MCF 10A (cell line): ENCODE measurements at regions not wholly inside any gene's neighbourhood (a gene's known extent, or its start where the extent isn't known, plus 50 kb on each side); places are given as distances from the start of the nearest gene placed in this dataset.

Source experiments
- BruUV-seq: library from RNA; stranded (reverse); fragments of 400-500 nt; replicated peaks from 2 replicates; lab custom pipeline; 2021; lab: Mats Ljungman, UMichigan
- CTCF ChIA-PET: fragments of 300-600 bp; sonication (Branson Sonifier 250); formaldehyde crosslinking; extraction: SDS; loops from one replicate; lab custom pipeline; 2021; ENCODE audit warnings: antibody characterized with exemption, inconsistent platforms; lab: Yijun Ruan, JAX
- POLR2A ChIA-PET: fragments of 300-600, 350-650 bp; sonication (Branson Sonifier 250); formaldehyde crosslinking; extraction: SDS; loops from one replicate; lab custom pipeline; 2020; ENCODE audit warnings: antibody characterized with exemption, inconsistent platforms; lab: Yijun Ruan, JAX
- DNase-seq: peaks from one replicate; pipeline ENCODE4 v3.0.0-alpha.2; 2018; ENCODE audit not compliant: unreplicated experiment
- H3K27ac Mint-ChIP-seq: one replicate; pipeline ENCODE4 v1.8.0; 2022; ENCODE audit warnings: mild to moderate bottlenecking, low read depth, mixed read lengths; ENCODE audit not compliant: unreplicated experiment
- H3K27me3 Mint-ChIP-seq: one replicate; pipeline ENCODE4 v1.8.0; 2022; ENCODE audit warnings: mixed read lengths; ENCODE audit not compliant: insufficient read depth, unreplicated experiment
- H3K36me3 Mint-ChIP-seq: one replicate; pipeline ENCODE4 v1.8.0; 2022; ENCODE audit warnings: mild to moderate bottlenecking, moderate library complexity, mixed read lengths; ENCODE audit not compliant: insufficient read depth, unreplicated experiment
- H3K4me1 Mint-ChIP-seq: one replicate; pipeline ENCODE4 v1.8.0; 2022; ENCODE audit warnings: mixed read lengths; ENCODE audit not compliant: insufficient read depth, unreplicated experiment
- H3K4me3 Mint-ChIP-seq: one replicate; pipeline ENCODE4 v1.8.0; 2022; ENCODE audit warnings: mild to moderate bottlenecking, moderate library complexity, mixed read lengths; ENCODE audit not compliant: unreplicated experiment
- H3K9me3 Mint-ChIP-seq: one replicate; pipeline ENCODE4 v1.8.0; 2022; ENCODE audit warnings: mixed read lengths; ENCODE audit not compliant: unreplicated experiment
- intact Hi-C: fragments of 100-400 bp; cut with micrococcal nuclease; formaldehyde crosslinking; loops from 2 replicates; pipeline ENCODE4 v1.14.1; 2022
- TF ChIP-seq, protein P1 (sequence below): fragments of 200-600 bp; IDR thresholded peaks from one replicate; pipeline ENCODE4 v1.8.0; 2022; ENCODE audit warnings: antibody characterized with exemption, mild to moderate bottlenecking; ENCODE audit not compliant: unreplicated experiment

- Mint-ChIP-seq H3K27me3 (no peaks in the 10 kb centered on the region), H3K36me3 (no peaks in the 10 kb centered on the region), H3K27ac (no peak overlapping the region), H3K4me3 (no peak overlapping the region), H3K9me3 (no peaks in the 10 kb centered on the region), H3K4me1 (no peaks in the 10 kb centered on the region)
- no peak for DNase-seq
- POLR2A ChIA-PET: no interaction called here
- intact Hi-C loops: no loop called here
- TF ChIP-seq, protein P1, sequence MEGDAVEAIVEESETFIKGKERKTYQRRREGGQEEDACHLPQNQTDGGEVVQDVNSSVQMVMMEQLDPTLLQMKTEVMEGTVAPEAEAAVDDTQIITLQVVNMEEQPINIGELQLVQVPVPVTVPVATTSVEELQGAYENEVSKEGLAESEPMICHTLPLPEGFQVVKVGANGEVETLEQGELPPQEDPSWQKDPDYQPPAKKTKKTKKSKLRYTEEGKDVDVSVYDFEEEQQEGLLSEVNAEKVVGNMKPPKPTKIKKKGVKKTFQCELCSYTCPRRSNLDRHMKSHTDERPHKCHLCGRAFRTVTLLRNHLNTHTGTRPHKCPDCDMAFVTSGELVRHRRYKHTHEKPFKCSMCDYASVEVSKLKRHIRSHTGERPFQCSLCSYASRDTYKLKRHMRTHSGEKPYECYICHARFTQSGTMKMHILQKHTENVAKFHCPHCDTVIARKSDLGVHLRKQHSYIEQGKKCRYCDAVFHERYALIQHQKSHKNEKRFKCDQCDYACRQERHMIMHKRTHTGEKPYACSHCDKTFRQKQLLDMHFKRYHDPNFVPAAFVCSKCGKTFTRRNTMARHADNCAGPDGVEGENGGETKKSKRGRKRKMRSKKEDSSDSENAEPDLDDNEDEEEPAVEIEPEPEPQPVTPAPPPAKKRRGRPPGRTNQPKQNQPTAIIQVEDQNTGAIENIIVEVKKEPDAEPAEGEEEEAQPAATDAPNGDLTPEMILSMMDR: no peak
- BruUV-seq: no TSS peak
- CTCF ChIA-PET: interaction anchor here (0.6 kb wide), 1 partner anchor 8 kb away, joined by 3 read pairs; no protein-coding TSS in a partner anchor
These were observed 497.6 kb downstream of the SUCLG1 start for GRCh38 chr2:83961512-83961911.

DNA sequence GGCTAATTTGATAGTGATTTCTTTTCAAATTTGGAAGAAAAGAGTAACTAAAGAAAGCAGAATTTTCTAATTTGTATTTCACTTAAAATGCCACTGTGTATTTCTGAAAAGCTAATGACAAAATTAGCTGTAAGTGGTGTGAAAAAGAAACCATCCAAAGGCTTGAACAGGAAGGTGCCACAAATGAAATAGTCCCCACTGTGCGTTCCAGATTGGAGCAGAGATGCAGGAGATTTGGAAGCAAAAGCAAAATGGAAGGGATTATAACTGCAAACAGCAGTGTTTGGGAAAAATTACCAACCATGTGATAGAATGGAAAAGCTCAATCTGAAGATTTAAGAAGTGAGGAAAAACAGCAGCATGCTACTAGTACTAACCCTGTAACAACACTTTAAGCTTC is 498.7 kb downstream of the SUCLG1 start:
- DNase-seq: no peak

GRCh38 chr2:83959266-83959665 is 499.8 kb downstream of the SUCLG1 start:
- Mint-ChIP-seq H3K4me1 (no peaks in the 10 kb centered on the region), H3K9me3 (no peaks in the 10 kb centered on the region), H3K27ac (no peak overlapping the region), H3K36me3 (no peaks in the 10 kb centered on the region), H3K27me3 (no peaks in the 10 kb centered on the region), H3K4me3 (no peak overlapping the region)
- no peak for DNase-seq
- TF ChIP-seq, protein P1: no peak
- CTCF ChIA-PET: interaction anchor here (1.0 kb wide), 1 partner anchor 177 kb away, joined by 3 read pairs; no protein-coding TSS in a partner anchor
- POLR2A ChIA-PET: interaction anchor here (0.6 kb wide), 2 partner anchors 377 to 1721 kb away, joined by 3 read pairs; no protein-coding TSS in a partner anchor
- no TSS peak for BruUV-seq
- intact Hi-C loops: no loop called here

More for the DNA sequence above, 498.7 kb downstream of the SUCLG1 start:
- CTCF ChIA-PET: interaction anchor here (0.6 to 1.0 kb wide), 4 partner anchors 12 to 1051 kb away, joined by 3 read pairs; no protein-coding TSS in a partner anchor
- Mint-ChIP-seq H3K4me3 (no peak overlapping the region), H3K4me1 (no peaks in the 10 kb centered on the region), H3K27me3 (no peaks in the 10 kb centered on the region), H3K36me3 (no peaks in the 10 kb centered on the region), H3K9me3 (no peaks in the 10 kb centered on the region), H3K27ac (no peak overlapping the region)
- POLR2A ChIA-PET: no interaction called here
- TF ChIP-seq, protein P1: no peak
- BruUV-seq: no TSS peak
- intact Hi-C loops: no loop called here

GRCh38 chr2:83956991-83957390 is 502.1 kb downstream of the SUCLG1 start:
- TF ChIP-seq, protein P1: no peak
- intact Hi-C loops: no loop called here
- ChIA-PET POLR2A (interaction anchor here (0.8 kb wide), 1 partner anchor 11 kb away, joined by 3 read pairs; no protein-coding TSS in a partner anchor), CTCF (no interaction called here)
- H3K27ac Mint-ChIP-seq: no peak overlapping the region
- H3K4me1 Mint-ChIP-seq: no peaks in the 10 kb centered on the region
- no peak overlapping the region for H3K4me3 Mint-ChIP-seq
- BruUV-seq: no TSS peak
- no peak for DNase-seq
- H3K27me3 Mint-ChIP-seq: no peaks in the 10 kb centered on the region
- H3K9me3 Mint-ChIP-seq: no peaks in the 10 kb centered on the region
- H3K36me3 Mint-ChIP-seq: no peaks in the 10 kb centered on the region
